SK-MEL-5 (cell line): ENCODE measurements at regions not wholly inside any gene's neighbourhood (a gene's known extent, or its start where the extent isn't known, plus 50 kb on each side); places are given as distances from the start of the nearest gene placed in this dataset.
"Not testable (repeated sequence)": the region's sequence is repeated elsewhere in the genome, so short reads cannot be mapped to it uniquely, and the experiment has no call there.

Source experiments
- DNase-seq: peaks from one replicate; pipeline ENCODE4 v3.0.0-alpha.2; 2016; ENCODE audit warnings: low read depth, low spot score
- in situ Hi-C: cut with HindIII; loops from 2 replicates; pipeline ENCODE4 v1.10.0; 2016; ENCODE audit warnings: low sequenced_read_pairs, high pct_unique_total_duplicates, low pct_unique_long_range_greater_than_20kb

GRCh38 chr2:142489631-142490030, 358.8 kb upstream of the LRP1B start:
- DNase-seq, in situ Hi-C loops: not testable (repeated sequence)

- DNase-seq, result no peak
- in situ Hi-C loops, result no loop called here
These were observed 353.3 kb upstream of the LRP1B start for GRCh38 chr2:142484111-142484510.

DNA sequence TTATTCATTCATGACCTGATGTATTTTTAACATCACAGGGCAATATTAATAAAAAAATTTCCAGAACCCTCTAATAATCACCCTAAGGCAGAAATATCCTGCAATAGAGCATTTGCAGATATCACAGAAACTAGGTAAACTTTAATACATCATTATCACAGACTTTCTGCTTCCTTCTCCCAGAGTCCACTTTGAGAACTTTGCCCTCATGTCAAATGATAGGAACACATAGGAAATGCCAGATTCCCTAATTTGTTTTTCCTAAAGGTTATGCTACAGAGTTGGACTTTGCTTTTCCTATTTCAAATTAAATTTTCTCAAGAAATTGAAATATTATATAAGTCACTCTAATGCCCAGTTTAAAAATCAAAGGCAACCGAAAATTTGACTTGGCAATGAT, 352.8 kb upstream of the LRP1B start:
- in situ Hi-C loops, result no loop called here

GRCh38 chr2:142478206-142478605, 347.4 kb upstream of the LRP1B start:
- DNase-seq, result no peak
- in situ Hi-C loops, result no loop called here

More for the DNA sequence above, 352.8 kb upstream of the LRP1B start:
- DNase-seq, result no peak

GRCh38 chr2:142472382-142472781, 341.6 kb upstream of the LRP1B start:
- DNase-seq, result no peak
- in situ Hi-C loops, result no loop called here

DNA sequence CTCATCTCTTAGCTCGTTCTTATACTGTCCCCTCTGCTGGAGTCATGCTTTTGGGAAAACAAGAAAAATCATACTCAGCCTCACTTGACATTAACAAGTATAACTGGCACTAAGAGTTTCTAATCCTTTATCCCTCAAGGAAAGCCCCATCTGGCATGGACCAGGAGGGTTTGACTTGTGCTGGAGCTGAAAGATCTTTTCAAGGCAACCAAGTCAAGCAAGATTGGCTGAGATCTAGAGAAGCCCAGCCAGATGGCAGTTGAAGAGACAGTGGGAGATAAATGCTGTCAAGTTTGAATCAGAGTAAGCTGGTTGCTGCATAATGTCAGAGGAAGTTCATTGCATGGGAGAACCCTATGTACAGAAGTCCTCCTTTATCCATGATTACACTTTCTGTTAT, 336.5 kb upstream of the LRP1B start:
- DNase-seq, result no peak
- in situ Hi-C loops, result no loop called here

- in situ Hi-C loops, result no loop called here
- DNase-seq, result no peak
These were observed 332.2 kb upstream of the LRP1B start for GRCh38 chr2:142463047-142463446.

- in situ Hi-C loops, result no loop called here
- no peak for DNase-seq
These were observed 331.5 kb upstream of the LRP1B start for GRCh38 chr2:142462306-142462705.

GRCh38 chr2:142445551-142446072, 314.8 kb upstream of the LRP1B start:
- in situ Hi-C loops, result no loop called here

GRCh38 chr2:142445023-142445422, 314.2 kb upstream of the LRP1B start:
- DNase-seq, result no peak
- in situ Hi-C loops, result no loop called here

More at GRCh38 chr2:142445551-142446072, 314.8 kb upstream of the LRP1B start:
- no peak for DNase-seq

- in situ Hi-C loops, result no loop called here
These were observed 305.0 kb upstream of the LRP1B start for GRCh38 chr2:142435847-142436246.

GRCh38 chr2:142426064-142426463, 295.2 kb upstream of the LRP1B start:
- in situ Hi-C loops, result no loop called here
- DNase-seq, result no peak

More at GRCh38 chr2:142435847-142436246, 305.0 kb upstream of the LRP1B start:
- DNase-seq, result no peak

DNA sequence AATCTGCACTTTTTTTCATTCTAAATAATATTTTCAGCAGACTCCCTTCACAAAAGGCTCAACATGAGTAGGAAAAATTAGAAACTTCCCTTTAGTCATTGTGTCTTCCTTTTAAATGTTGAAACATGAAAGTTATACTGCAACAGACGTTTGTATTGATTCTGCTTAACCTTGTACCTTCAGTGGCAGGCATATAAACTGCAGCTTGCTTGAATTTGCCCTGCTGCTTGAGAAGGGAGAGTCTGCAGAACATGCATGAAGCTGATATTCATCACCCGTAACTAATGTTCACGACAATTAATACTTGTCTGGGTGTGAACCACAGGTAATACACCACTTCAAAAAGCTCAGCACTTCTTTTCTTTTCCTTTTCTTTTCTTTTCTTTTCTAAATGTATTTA, 294.7 kb upstream of the LRP1B start:
- DNase-seq, result no peak
- in situ Hi-C loops, result no loop called here

- in situ Hi-C loops, result no loop called here
- no peak for DNase-seq
These were observed 292.8 kb upstream of the LRP1B start for GRCh38 chr2:142423603-142424002.

DNA sequence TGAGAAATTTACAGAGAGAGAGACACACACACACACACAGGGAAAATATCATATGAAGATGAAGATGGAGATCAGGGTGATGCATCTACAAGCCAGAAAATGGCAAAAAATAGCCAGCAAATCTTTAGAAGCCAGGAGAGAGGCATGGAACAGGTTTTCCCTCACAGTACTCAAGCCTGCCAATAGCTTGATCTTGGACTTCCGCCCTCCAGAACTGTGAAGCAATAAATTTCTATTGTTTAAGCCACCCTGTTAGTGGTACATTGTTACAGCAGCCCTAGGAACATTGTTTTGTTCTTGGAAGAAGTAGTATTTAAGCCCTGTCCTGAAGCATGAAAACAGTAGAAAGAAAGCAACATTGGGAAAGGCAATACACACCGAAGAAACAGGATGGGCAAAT, 292.0 kb upstream of the LRP1B start:
- in situ Hi-C loops, result no loop called here
- no peak for DNase-seq

- in situ Hi-C loops, result no loop called here
- no peak for DNase-seq
These were observed 291.2 kb upstream of the LRP1B start for GRCh38 chr2:142422041-142422440.

DNA sequence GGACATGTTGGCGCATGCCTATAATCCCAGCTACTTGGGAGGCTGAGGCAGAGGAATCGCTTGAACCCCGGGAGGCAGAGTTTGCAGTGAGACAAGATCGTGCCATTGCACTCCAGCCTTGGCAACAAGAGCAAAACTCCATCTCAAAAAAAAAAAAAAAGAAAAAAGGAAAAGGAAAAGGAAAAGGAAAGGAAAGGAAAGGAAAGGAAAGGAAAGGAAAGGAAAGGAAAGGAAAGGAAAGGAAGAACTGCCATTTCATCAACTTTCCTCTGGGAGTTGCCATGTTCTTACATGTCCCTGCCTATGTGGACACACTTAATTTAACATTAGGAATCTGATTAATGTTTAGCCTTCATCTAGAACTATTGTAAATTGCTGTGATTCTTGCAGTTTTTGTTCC, 287.9 kb upstream of the LRP1B start:
- in situ Hi-C loops, result not testable (repeated sequence)

DNA sequence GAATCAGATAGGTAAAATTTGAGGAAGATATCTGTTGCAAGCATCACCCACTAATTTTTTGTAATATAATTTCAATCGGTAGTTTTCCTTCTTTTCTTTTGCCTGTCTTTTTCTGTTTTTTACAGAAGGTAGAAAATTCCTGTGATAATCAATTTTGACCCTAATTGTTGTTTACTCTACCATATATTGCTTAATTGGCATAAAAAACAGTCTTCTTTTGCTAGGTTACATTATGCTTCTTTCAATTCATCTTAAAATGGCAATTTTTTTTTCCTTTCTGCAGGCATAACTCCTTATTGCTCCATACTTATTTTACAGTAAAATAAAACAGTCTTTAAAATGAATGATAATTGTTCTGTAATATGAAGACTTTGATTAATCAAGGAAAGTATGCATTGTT, 286.2 kb upstream of the LRP1B start:
- in situ Hi-C loops, result no loop called here
- no peak for DNase-seq

More for the DNA sequence above, 287.9 kb upstream of the LRP1B start:
- not testable (repeated sequence) for DNase-seq

- no peak for DNase-seq
- in situ Hi-C loops, result no loop called here
These were observed 284.6 kb upstream of the LRP1B start for GRCh38 chr2:142415461-142415860.

DNA sequence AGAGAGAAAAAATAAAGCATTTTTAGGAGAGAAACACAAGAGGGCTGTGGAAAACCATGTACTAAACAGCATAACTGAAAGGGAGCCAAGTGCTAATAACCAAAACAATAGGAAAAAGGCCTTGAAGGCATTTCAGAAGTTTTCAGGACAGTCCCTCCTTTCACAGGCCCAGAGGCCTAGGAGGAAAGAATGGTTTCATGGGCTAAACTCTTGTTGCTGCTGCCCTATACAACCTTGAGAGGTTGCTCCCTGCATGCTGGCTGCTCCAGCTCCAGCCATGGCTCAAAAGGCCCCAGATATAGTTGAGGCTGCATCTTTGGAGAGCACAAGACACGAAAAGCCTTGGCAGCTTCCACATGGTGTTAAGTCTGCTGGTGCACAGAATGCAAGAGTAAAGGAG, 267.4 kb upstream of the LRP1B start:
- in situ Hi-C loops, result no loop called here
- DNase-seq, result no peak
